Endothelial cell of umbilical vein (primary cell): ENCODE measurements at regions not wholly inside any gene's neighbourhood (a gene's known extent, or its start where the extent isn't known, plus 50 kb on each side); places are given as distances from the start of the nearest gene placed in this dataset.

Experiments
- BruUV-seq: library from RNA; stranded (reverse); fragments of 400-500 nt; replicated peaks from 2 replicates; lab custom pipeline; 2021; lab: Mats Ljungman, UMichigan
- CTCF ChIA-PET: fragments of 300-600, 350-600 bp; sonication (Branson Sonifier 250); formaldehyde crosslinking; loops from one replicate; lab custom pipeline; 2021; ENCODE audit warnings: antibody characterized with exemption, inconsistent platforms; lab: Charles Lee
- POLR2A ChIA-PET: fragments of 300-600, 350-600 bp; sonication (Branson Sonifier 250); formaldehyde crosslinking; loops from one replicate; lab custom pipeline; 2021; ENCODE audit warnings: antibody characterized with exemption, inconsistent platforms; lab: Charles Lee
- DNase-seq: peaks from one replicate; pipeline ENCODE4 v3.0.0-alpha.2; 2011; ENCODE audit warnings: low read depth, low spot score
- FAIRE-seq: peaks from 2 replicates; lab custom pipeline; 2011; peaks lifted over from hg19 to GRCh38; lab: Jason Lieb, UNC
- H2AFZ ChIP-seq: 2 replicates; pipeline ENCODE4 v1.6.0; 2012; ENCODE audit warnings: low read depth, low read length, control low read depth, inconsistent platforms
- H3K27ac ChIP-seq: 2 replicates; pipeline ENCODE4 v1.5.1; 2011; ENCODE audit warnings: low read depth, mild to moderate bottlenecking, control low read depth, low read length, moderate library complexity; ENCODE audit not compliant: insufficient read depth
- H3K27me3 ChIP-seq, 2 experiments: 2 replicates each; pipeline versions ENCODE4 v1.6.0 to v1.6.1; 2011; ENCODE audit warnings: low read length in 2 of 2, mixed read lengths in 1 of 2; ENCODE audit not compliant: control insufficient read depth in 2 of 2, insufficient read depth in 2 of 2
- H3K36me3 ChIP-seq, 2 experiments: 2 replicates in 1 of 2; 3 replicates in 1 of 2; pipeline ENCODE4 v1.5.1; 2011; ENCODE audit warnings: low read length in 2 of 2, mild to moderate bottlenecking in 1 of 2, moderate library complexity in 1 of 2; ENCODE audit not compliant: control insufficient read depth in 2 of 2, insufficient read depth in 2 of 2; ENCODE audit errors: extremely low read depth in 1 of 2
- H3K4me1 ChIP-seq: 3 replicates; pipeline ENCODE4 v1.5.1; 2011; ENCODE audit warnings: mild to moderate bottlenecking, low read length; ENCODE audit not compliant: control insufficient read depth, insufficient read depth; ENCODE audit errors: extremely low read depth
- H3K4me2 ChIP-seq: 2 replicates; pipeline ENCODE4 v1.6.1; 2011; ENCODE audit warnings: low read length, control low read depth, mixed read lengths; ENCODE audit not compliant: insufficient read depth
- H3K4me3 ChIP-seq, 3 experiments: fragments of 200-600 bp in 1 of 3; sonication (generic), shearing (Covaris generic) in 1 of 3; replicated peaks in 1 of 3; 2 replicates each; pipeline ENCODE4 v1.5.1; 2011 to 2016; ENCODE audit warnings: control low read depth in 3 of 3, low read length in 3 of 3, mild to moderate bottlenecking in 2 of 3, inconsistent platforms in 1 of 3, low read depth in 1 of 3, moderate library complexity in 1 of 3; ENCODE audit not compliant: insufficient read depth in 1 of 3
- H3K79me2 ChIP-seq: 2 replicates; pipeline ENCODE4 v1.6.0; 2012; ENCODE audit warnings: low read length, inconsistent platforms; ENCODE audit not compliant: control insufficient read depth, insufficient read depth
- H3K9ac ChIP-seq: replicated peaks from 2 replicates; pipeline ENCODE3; 2011; ENCODE audit warnings: low read length, control low read depth; ENCODE audit not compliant: insufficient read depth; ENCODE audit errors: extremely low read depth
- H3K9me1 ChIP-seq: replicated peaks from 3 replicates; pipeline ENCODE4 v1.6.0; 2011; ENCODE audit warnings: mild to moderate bottlenecking, low read length; ENCODE audit not compliant: control insufficient read depth, insufficient read depth; ENCODE audit errors: extremely low read depth
- H3K9me3 ChIP-seq: replicated peaks from 2 replicates; pipeline ENCODE4 v1.5.1; 2012; ENCODE audit warnings: low read length, inconsistent platforms; ENCODE audit not compliant: control insufficient read depth, insufficient read depth
- H4K20me1 ChIP-seq: replicated peaks from 2 replicates; pipeline ENCODE3; 2011; ENCODE audit warnings: mild to moderate bottlenecking, low read length; ENCODE audit not compliant: control insufficient read depth, insufficient read depth; ENCODE audit errors: extremely low read depth
- EZH2 ChIP-seq: IDR thresholded peaks from 2 replicates; pipeline ENCODE4 v1.6.1; 2012; ENCODE audit warnings: borderline replicate concordance, low read depth, mild to moderate bottlenecking, moderate library complexity, low read length, inconsistent platforms; ENCODE audit not compliant: severe bottlenecking
- FOS ChIP-seq: IDR thresholded peaks from 2 replicates; pipeline ENCODE4 v1.6.1; 2011; ENCODE audit warnings: mild to moderate bottlenecking, low read length, moderate library complexity, borderline replicate concordance; ENCODE audit not compliant: insufficient read depth
- GATA2 ChIP-seq: IDR thresholded peaks from 2 replicates; pipeline ENCODE4 v1.7.0; 2011; ENCODE audit warnings: low read depth, mild to moderate bottlenecking, moderate library complexity, mixed read lengths, low read length; ENCODE audit not compliant: insufficient read length, insufficient read depth
- JUN ChIP-seq: IDR thresholded peaks from 2 replicates; pipeline ENCODE4 v1.6.1; 2011; ENCODE audit warnings: borderline replicate concordance, low read depth; ENCODE audit not compliant: insufficient read length, insufficient read depth
- MYC ChIP-seq: IDR thresholded peaks from one replicate; pipeline ENCODE4 v1.6.1; 2011; ENCODE audit warnings: mild to moderate bottlenecking, low read depth, low read length
- POLR2A ChIP-seq: IDR thresholded peaks from 2 replicates; pipeline ENCODE4 v1.6.1; 2012; ENCODE audit warnings: low read depth, mild to moderate bottlenecking, control low read depth, low read length
- POLR2AphosphoS5 ChIP-seq: IDR thresholded peaks from 2 replicates; pipeline ENCODE4 v1.6.1; 2012; ENCODE audit warnings: low read depth, mild to moderate bottlenecking, control low read depth, low read length, moderate library complexity; ENCODE audit not compliant: insufficient read depth
- dilution Hi-C: fragments of 300-500 bp; cut with MboI; formaldehyde crosslinking; loops from one replicate; pipeline ENCODE4 v1.15.0; 2019; ENCODE audit warnings: low sequenced_read_pairs; ENCODE audit not compliant: extremely low pct_ligation_motif_present
- intact Hi-C: fragments of 100-400 bp; cut with micrococcal nuclease; formaldehyde crosslinking; loops from one replicate; pipeline ENCODE4 v1.10.0; 2022
- TF ChIP-seq, protein P1 (sequence below): IDR thresholded peaks from 2 replicates; pipeline ENCODE4 v1.6.1; 2011; ENCODE audit not compliant: insufficient read depth, insufficient read length

DNA sequence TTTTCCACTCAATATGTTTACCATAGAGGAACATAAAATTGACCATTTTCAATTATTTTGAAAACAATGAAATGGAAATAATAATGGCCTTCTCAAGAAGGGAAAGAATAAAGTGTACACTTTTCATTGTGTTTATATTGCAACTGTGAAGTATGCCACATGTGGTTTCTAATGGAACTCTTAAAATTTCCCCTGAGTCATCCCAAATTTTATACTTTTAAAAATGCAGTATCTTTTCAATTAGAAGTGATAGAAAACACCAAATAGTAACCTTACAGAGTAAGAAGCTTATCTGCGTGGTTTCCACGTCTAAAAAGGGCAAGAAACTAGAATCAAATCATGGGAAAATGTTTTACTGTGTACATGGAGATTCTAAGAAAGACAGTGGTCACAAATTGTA, 70.0 kb downstream of the SCG2 start:
- TF ChIP-seq POLR2A (no peak), EZH2 (no peak), JUN (no peak), GATA2 (no peak), MYC (no peak), POLR2AphosphoS5 (no peak)
- TF ChIP-seq, protein P1, sequence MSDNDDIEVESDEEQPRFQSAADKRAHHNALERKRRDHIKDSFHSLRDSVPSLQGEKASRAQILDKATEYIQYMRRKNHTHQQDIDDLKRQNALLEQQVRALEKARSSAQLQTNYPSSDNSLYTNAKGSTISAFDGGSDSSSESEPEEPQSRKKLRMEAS: no peak
- FAIRE-seq: no peak

DNA sequence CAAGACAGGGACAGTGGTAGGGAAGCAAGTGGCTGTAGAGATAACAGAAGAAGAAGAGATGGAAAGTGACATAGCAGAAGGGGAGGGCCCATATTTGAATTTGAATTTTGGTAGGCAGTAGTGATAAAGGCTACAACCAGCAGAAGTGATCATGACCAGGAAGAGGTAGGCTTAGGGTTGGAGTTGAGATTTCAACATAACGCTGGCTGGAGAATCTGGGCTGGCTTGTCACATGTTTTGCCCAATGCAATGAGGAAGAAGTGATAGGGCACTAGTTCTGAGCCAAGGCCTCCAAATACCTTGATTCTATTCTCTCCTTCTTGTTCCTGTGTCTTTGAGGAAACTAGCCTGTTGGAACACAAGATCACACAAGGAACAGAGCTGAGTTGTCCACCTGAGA, 69.4 kb downstream of the SCG2 start:
- POLR2A ChIA-PET: no interaction called here
- H3K4me2 ChIP-seq: no peak overlapping the region
- H3K9me1 ChIP-seq: no peaks in the 10 kb centered on the region
- H3K79me2 ChIP-seq: no peaks in the 10 kb centered on the region
- no peak overlapping the region for H3K27ac ChIP-seq
- no peaks in the 10 kb centered on the region for H3K4me1 ChIP-seq
- no peak overlapping the region for H3K9ac ChIP-seq
- no peaks in the 10 kb centered on the region for H3K9me3 ChIP-seq
- H4K20me1 ChIP-seq: no peaks in the 10 kb centered on the region
- no peak overlapping the region for H3K4me3 ChIP-seq
- no peak for FAIRE-seq
- CTCF ChIA-PET: interaction anchor here (1.5 kb wide), 1 partner anchor 14 kb away, joined by 3 read pairs; no protein-coding TSS in a partner anchor
- H3K27me3 ChIP-seq: no peaks in the 10 kb centered on the region
- TF ChIP-seq MYC (no peak), FOS (no peak), POLR2A (no peak), JUN (no peak), POLR2AphosphoS5 (no peak), GATA2 (no peak), EZH2 (no peak)
- TF ChIP-seq, protein P1: no peak
- intact Hi-C loops: no loop called here
- DNase-seq: no peak
- dilution Hi-C loops: no loop called here
- H2AFZ ChIP-seq: no peak overlapping the region
- no peaks in the 10 kb centered on the region for H3K36me3 ChIP-seq
- no TSS peak for BruUV-seq

More for the DNA sequence above, 70.0 kb downstream of the SCG2 start:
- H3K4me3 ChIP-seq: no peak overlapping the region
- H3K27ac ChIP-seq: no peak overlapping the region
- no peaks in the 10 kb centered on the region for H3K79me2 ChIP-seq
- no peak overlapping the region for H3K9ac ChIP-seq
- H3K9me1 ChIP-seq: no peaks in the 10 kb centered on the region
- no peaks in the 10 kb centered on the region for H3K27me3 ChIP-seq
- H3K9me3 ChIP-seq: no peaks in the 10 kb centered on the region
- intact Hi-C loops: no loop called here
- H2AFZ ChIP-seq: no peak overlapping the region
- no peaks in the 10 kb centered on the region for H3K4me1 ChIP-seq
- CTCF ChIA-PET: interaction anchor here (1.5 kb wide), 1 partner anchor 13 kb away, joined by 3 read pairs; no protein-coding TSS in a partner anchor
- dilution Hi-C loops: no loop called here
- no TSS peak for BruUV-seq
- no peak overlapping the region for H3K4me2 ChIP-seq
- H4K20me1 ChIP-seq: no peaks in the 10 kb centered on the region
- POLR2A ChIA-PET: no interaction called here
- no peak for DNase-seq
- no peaks in the 10 kb centered on the region for H3K36me3 ChIP-seq
